ENCODE measurements at regions not wholly inside any gene's neighbourhood (a gene's known extent, or its start where the extent isn't known, plus 50 kb on each side); places are given as distances from the start of the nearest gene placed in this dataset.

GRCh38 chr2:134150760-134151159, 103.1 kb upstream of the MGAT5 start:
- no peak for TF ChIP-seq SUZ12 (IDR thresholded peaks at IDR 0.05)
- TF ChIP-seq FOXK2 (IDR thresholded peaks at IDR 0.05) = no peak
- TF ChIP-seq FOXM1 (IDR thresholded peaks at IDR 0.05; ENCODE audit: borderline replicate concordance) = no peak
- no peak for TF ChIP-seq ELF4 (IDR thresholded peaks at IDR 0.05)
- TF ChIP-seq ARNT (IDR thresholded peaks at IDR 0.05) = no peak
- TF ChIP-seq BHLHE40 (IDR thresholded peaks at IDR 0.05; ENCODE audit: borderline replicate concordance) = no peak
- no peak for TF ChIP-seq CTBP1 (IDR thresholded peaks at IDR 0.05; ENCODE audit: borderline replicate concordance)
- no peak for TF ChIP-seq TARDBP (IDR thresholded peaks at IDR 0.05)
- TF ChIP-seq ZNF384 (IDR thresholded peaks at IDR 0.05) = no peak
- no peak for TF ChIP-seq SP1 (IDR thresholded peaks at IDR 0.05)
- TF ChIP-seq, protein P1, sequence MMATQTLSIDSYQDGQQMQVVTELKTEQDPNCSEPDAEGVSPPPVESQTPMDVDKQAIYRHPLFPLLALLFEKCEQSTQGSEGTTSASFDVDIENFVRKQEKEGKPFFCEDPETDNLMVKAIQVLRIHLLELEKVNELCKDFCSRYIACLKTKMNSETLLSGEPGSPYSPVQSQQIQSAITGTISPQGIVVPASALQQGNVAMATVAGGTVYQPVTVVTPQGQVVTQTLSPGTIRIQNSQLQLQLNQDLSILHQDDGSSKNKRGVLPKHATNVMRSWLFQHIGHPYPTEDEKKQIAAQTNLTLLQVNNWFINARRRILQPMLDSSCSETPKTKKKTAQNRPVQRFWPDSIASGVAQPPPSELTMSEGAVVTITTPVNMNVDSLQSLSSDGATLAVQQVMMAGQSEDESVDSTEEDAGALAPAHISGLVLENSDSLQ (IDR thresholded peaks at IDR 0.05) = no peak
- TF ChIP-seq HDGF (IDR thresholded peaks at IDR 0.05; ENCODE audit: borderline replicate concordance) = no peak
- TF ChIP-seq LEF1 (IDR thresholded peaks at IDR 0.05; ENCODE audit: borderline replicate concordance) = no peak
- TF ChIP-seq NFRKB (IDR thresholded peaks at IDR 0.05) = no peak
